B cell (primary cell): ENCODE measurements at regions not wholly inside any gene's neighbourhood (a gene's known extent, or its start where the extent isn't known, plus 50 kb on each side); places are given as distances from the start of the nearest gene placed in this dataset.

Experiments used
- ATAC-seq: fragments of 200-7000 bp; cut with Tn5 transposase; one replicate; pipeline ENCODE4 v1.10.0; 2021; ENCODE audit warnings: low read depth, mild to moderate bottlenecking, moderate number of reproducible peaks, moderate library complexity
- CTCF ChIA-PET: fragments of 350-600 bp; sonication (Branson Sonifier 250); formaldehyde crosslinking; loops from one replicate; lab custom pipeline; 2021; ENCODE audit warnings: antibody characterized with exemption, inconsistent platforms; lab: Charles Lee
- POLR2A ChIA-PET: fragments of 350-600 bp; sonication (Branson Sonifier 250); formaldehyde crosslinking; loops from one replicate; lab custom pipeline; 2021; ENCODE audit warnings: antibody characterized with exemption; lab: Charles Lee
- DNase-seq: peaks from one replicate; pipeline ENCODE4 v3.0.0; 2013
- H2AFZ ChIP-seq: 2 replicates; pipeline ENCODE4 v1.6.1; 2012; ENCODE audit warnings: mild to moderate bottlenecking, low read depth, low read length; ENCODE audit not compliant: insufficient read depth, poor library complexity, severe bottlenecking
- H3K27ac ChIP-seq, 2 donors: 1 replicate in 1 of 2; 2 replicates in 1 of 2; pipeline ENCODE4 v1.5.1; 2012 to 2013; ENCODE audit warnings: low read length in 2 of 2, mild to moderate bottlenecking in 2 of 2, moderate library complexity in 1 of 2
- H3K27me3 ChIP-seq, 4 experiments: fragments of 200-600 bp in 1 of 4; sonication (generic) in 1 of 4; replicated peaks in 1 of 4; 1 replicate in 2 of 4; 2 replicates in 2 of 4; pipeline versions ENCODE4 v1.6.1 to v1.7.0; 2013 to 2016; ENCODE audit warnings: low read length in 3 of 4, mild to moderate bottlenecking in 2 of 4, mixed read lengths in 1 of 4, moderate library complexity in 1 of 4; ENCODE audit not compliant: insufficient read depth in 4 of 4, control insufficient read depth in 3 of 4; ENCODE audit errors: control extremely low read depth in 1 of 4
- H3K36me3 ChIP-seq, 2 experiments: replicated peaks in 1 of 2; 1 replicate in 1 of 2; 2 replicates in 1 of 2; pipeline versions ENCODE4 v1.6.1 to v1.7.1; 2013; ENCODE audit warnings: low read length in 1 of 2; ENCODE audit not compliant: insufficient read depth in 2 of 2, control insufficient read depth in 1 of 2; ENCODE audit errors: control extremely low read depth in 1 of 2, extremely low read depth in 1 of 2
- H3K4me1 ChIP-seq, 2 donors: fragments of 200-600 bp in 1 of 2; sonication (generic) in 1 of 2; 1 replicate in 1 of 2; 2 replicates in 1 of 2; pipeline versions ENCODE4 v1.5.1 to v1.6.1; 2013 to 2017; ENCODE audit warnings: low read length in 2 of 2; ENCODE audit not compliant: control insufficient read depth in 2 of 2, insufficient read depth in 2 of 2
- H3K4me2 ChIP-seq: replicated peaks from 2 replicates; pipeline ENCODE3; 2012; ENCODE audit warnings: mild to moderate bottlenecking, low read depth, low read length; ENCODE audit not compliant: poor library complexity, severe bottlenecking
- H3K4me3 ChIP-seq, 5 experiments: fragments of 200-600 bp in 1 of 5; sonication (generic) in 1 of 5; 1 replicate in 3 of 5; 2 replicates in 2 of 5; pipeline versions ENCODE4 v1.5.1 to v1.7.0; 2011 to 2016; ENCODE audit warnings: low read length in 4 of 5, mild to moderate bottlenecking in 4 of 5, low read depth in 2 of 5, control low read depth in 1 of 5, moderate library complexity in 1 of 5; ENCODE audit not compliant: insufficient read depth in 1 of 5; ENCODE audit errors: control extremely low read depth in 1 of 5, extremely low read depth in 1 of 5
- H3K79me2 ChIP-seq: fragments of 200-600 bp; sonication (generic); one replicate; pipeline ENCODE4 v1.6.0; 2016; ENCODE audit warnings: low read length; ENCODE audit not compliant: control insufficient read depth, insufficient read depth
- H3K9ac ChIP-seq: fragments of 200-600 bp; sonication (generic); 2 replicates; pipeline ENCODE4 v1.6.1; 2017; ENCODE audit warnings: mild to moderate bottlenecking, low read length, moderate library complexity
- H3K9me3 ChIP-seq, 3 donors: one replicate each; pipeline versions ENCODE4 v1.6.1 to v1.7.1; 2013; ENCODE audit warnings: low read length in 2 of 3; ENCODE audit not compliant: control insufficient read depth in 2 of 3, insufficient read depth in 1 of 3; ENCODE audit errors: control extremely low read depth in 1 of 3
- H4K20me1 ChIP-seq: 2 replicates; pipeline ENCODE4 v1.6.0; 2012; ENCODE audit warnings: mild to moderate bottlenecking, low read length; ENCODE audit not compliant: insufficient read depth, control insufficient read depth, poor library complexity, severe bottlenecking
- H3K27ac Mint-ChIP-seq: one replicate; pipeline ENCODE4 v1.8.0; 2021; ENCODE audit warnings: mixed read lengths
- H3K27me3 Mint-ChIP-seq: one replicate; pipeline ENCODE4 v1.8.0; 2021; ENCODE audit warnings: mixed read lengths
- H3K4me1 Mint-ChIP-seq: one replicate; pipeline ENCODE4 v1.8.0; 2021; ENCODE audit warnings: mixed read lengths
- H3K4me3 Mint-ChIP-seq: one replicate; pipeline ENCODE4 v1.8.0; 2021; ENCODE audit warnings: mixed read lengths
- H3K9me3 Mint-ChIP-seq: one replicate; pipeline ENCODE4 v1.8.0; 2022; ENCODE audit warnings: mixed read lengths; ENCODE audit not compliant: insufficient read depth
- CTCF ChIP-seq: fragments of 200-600 bp; IDR thresholded peaks from one replicate; pipeline ENCODE4 v1.8.0; 2022; ENCODE audit warnings: antibody characterized with exemption, mild to moderate bottlenecking
- EZH2 ChIP-seq: IDR thresholded peaks from 2 replicates; pipeline ENCODE4 v1.6.1; 2012; ENCODE audit warnings: borderline replicate concordance, low read depth, mild to moderate bottlenecking, moderate library complexity, low read length; ENCODE audit not compliant: insufficient read depth, poor library complexity, severe bottlenecking
- WGBS: methylation state at CpG from one replicate; pipeline ENCODE4 v1.1.5; 2013; ENCODE audit warnings: missing lambda C conversion rate; ENCODE audit not compliant: insufficient coverage; 5-methylcytosine and 5-hydroxymethylcytosine counted together
- intact Hi-C: fragments of 100-400 bp; cut with micrococcal nuclease; formaldehyde crosslinking; loops from one replicate; pipeline ENCODE4 v1.10.0; 2022

- Histone ChIP-seq H3K4me3 (no peak overlapping the region), H2AFZ (no peak overlapping the region), H3K36me3 (no peaks in the 10 kb centered on the region), H3K9ac (no peak overlapping the region), H3K4me2 (no peak overlapping the region), H3K9me3 (no peaks in the 10 kb centered on the region), H3K4me1 (no peaks in the 10 kb centered on the region), H4K20me1 (no peaks in the 10 kb centered on the region), H3K27ac (no peak overlapping the region), H3K79me2 (no peaks in the 10 kb centered on the region), H3K27me3 (no peaks in the 10 kb centered on the region)
- ATAC-seq (no peak), DNase-seq (no peak)
- ChIA-PET POLR2A (no interaction called here), CTCF (interaction anchor here (1.5 kb wide), 1 partner anchor 11 kb away, joined by 3 read pairs; no protein-coding TSS in a partner anchor)
- TF ChIP-seq EZH2 (no peak), CTCF (no peak)
- no peaks in the 10 kb centered on the region for H3K4me1 Mint-ChIP-seq
- H3K4me3 Mint-ChIP-seq = no peak overlapping the region
- intact Hi-C loops = no loop called here
- 82% methylated on average over 3 of the region's 6 CpGs for WGBS
- H3K27ac Mint-ChIP-seq = no peak overlapping the region
- H3K27me3 Mint-ChIP-seq = no peaks in the 10 kb centered on the region
- H3K9me3 Mint-ChIP-seq = peaks cover 2% of the 10 kb centered on the region
These were observed 609.9 kb upstream of the AGTR1 start for GRCh38 chr3:148087601-148088371.

- DNase-seq (no peak), ATAC-seq (no peak)
- Histone ChIP-seq H3K4me2 (no peak overlapping the region), H3K4me3 (no peak overlapping the region), H3K4me1 (no peaks in the 10 kb centered on the region), H2AFZ (no peak overlapping the region), H3K9me3 (no peaks in the 10 kb centered on the region), H3K27ac (no peak overlapping the region), H4K20me1 (no peaks in the 10 kb centered on the region), H3K27me3 (no peaks in the 10 kb centered on the region), H3K79me2 (no peaks in the 10 kb centered on the region), H3K9ac (no peak overlapping the region), H3K36me3 (no peaks in the 10 kb centered on the region)
- peaks cover 2% of the 10 kb centered on the region for H3K9me3 Mint-ChIP-seq
- H3K27ac Mint-ChIP-seq = no peak overlapping the region
- ChIA-PET CTCF (no interaction called here), POLR2A (no interaction called here)
- H3K4me1 Mint-ChIP-seq = no peaks in the 10 kb centered on the region
- TF ChIP-seq EZH2 (no peak), CTCF (no peak)
- intact Hi-C loops = no loop called here
- no peak overlapping the region for H3K4me3 Mint-ChIP-seq
- H3K27me3 Mint-ChIP-seq = no peaks in the 10 kb centered on the region
These were observed 608.5 kb upstream of the AGTR1 start for GRCh38 chr3:148089171-148089570.
